IMR-90 (cell line): ENCODE measurements at regions not wholly inside any gene's neighbourhood (a gene's known extent, or its start where the extent isn't known, plus 50 kb on each side); places are given as distances from the start of the nearest gene placed in this dataset.

ENCODE experiments used
- ATAC-seq: fragments of 200-7000 bp; cut with Tn5 transposase; 2 replicates; pipeline ENCODE4 v1.9.1; 2020; ENCODE audit warnings: low read depth, mild to moderate bottlenecking, moderate library complexity
- BruUV-seq: library from RNA; stranded (reverse); fragments of 400-500 nt; replicated peaks from 2 replicates; lab custom pipeline; 2021; lab: Mats Ljungman, UMichigan
- CTCF ChIA-PET: fragments of 300-600 bp; formaldehyde crosslinking; extraction: SDS; loops from one replicate; lab custom pipeline; 2021; ENCODE audit warnings: antibody characterized with exemption; lab: Yijun Ruan, JAX
- POLR2A ChIA-PET: fragments of 300-600 bp; sonication (Branson Sonifier 250); formaldehyde crosslinking; loops from one replicate; lab custom pipeline; 2022; ENCODE audit warnings: antibody characterized with exemption; ENCODE audit not compliant: unreplicated experiment; lab: Charles Lee
- DNase-seq: peaks from one replicate; pipeline ENCODE4 v3.0.0; 2013
- H2AFZ ChIP-seq: replicated peaks from 2 replicates; pipeline ENCODE3; 2013; ENCODE audit warnings: low read length, mild to moderate bottlenecking; ENCODE audit not compliant: poor library complexity
- H2AK5ac ChIP-seq: 2 replicates; pipeline ENCODE4 v1.6.1; 2013; ENCODE audit warnings: low read depth, low read length, inconsistent platforms
- H2AK9ac ChIP-seq: replicated peaks from 2 replicates; pipeline ENCODE3; 2013; ENCODE audit warnings: mild to moderate bottlenecking, low read depth, low read length, moderate library complexity; ENCODE audit not compliant: poor library complexity
- H2BK120ac ChIP-seq: 2 replicates; pipeline ENCODE4 v1.6.1; 2013; ENCODE audit warnings: low read depth, low read length, inconsistent platforms
- H2BK15ac ChIP-seq: 3 replicates; pipeline ENCODE4 v1.6.1; 2013; ENCODE audit warnings: low read depth, low read length, inconsistent platforms
- H2BK20ac ChIP-seq: 2 replicates; pipeline ENCODE4 v1.6.1; 2013; ENCODE audit warnings: low read depth, mild to moderate bottlenecking, inconsistent platforms, low read length, moderate library complexity
- H2BK5ac ChIP-seq: 2 replicates; pipeline ENCODE4 v1.6.1; 2013; ENCODE audit warnings: mild to moderate bottlenecking, low read depth, low read length, inconsistent platforms; ENCODE audit not compliant: poor library complexity, severe bottlenecking
- H3K14ac ChIP-seq: replicated peaks from 2 replicates; pipeline ENCODE4 v1.6.1; 2013; ENCODE audit warnings: low read depth, low read length, inconsistent platforms
- H3K18ac ChIP-seq: 2 replicates; pipeline ENCODE4 v1.6.1; 2013; ENCODE audit warnings: low read depth, low read length, control low read depth
- H3K23ac ChIP-seq: 2 replicates; pipeline ENCODE4 v1.6.1; 2013; ENCODE audit warnings: low read depth, low read length, inconsistent platforms
- H3K27ac ChIP-seq: 2 replicates; pipeline ENCODE4 v1.5.1; 2013; ENCODE audit warnings: mild to moderate bottlenecking, control low read depth, low read length; ENCODE audit not compliant: insufficient read depth
- H3K27me3 ChIP-seq: 2 replicates; pipeline ENCODE4 v1.6.1; 2013; ENCODE audit warnings: low read length; ENCODE audit not compliant: control insufficient read depth, insufficient read depth
- H3K36me3 ChIP-seq: 2 replicates; pipeline ENCODE4 v1.6.1; 2013; ENCODE audit warnings: low read length, mixed read lengths; ENCODE audit not compliant: control insufficient read depth, insufficient read depth
- H3K4ac ChIP-seq: 2 replicates; pipeline ENCODE4 v1.6.1; 2013; ENCODE audit warnings: low read depth, low read length, inconsistent platforms
- H3K4me1 ChIP-seq: 2 replicates; pipeline ENCODE4 v1.6.1; 2013; ENCODE audit warnings: low read length, mixed read lengths; ENCODE audit not compliant: control insufficient read depth, insufficient read depth
- H3K4me2 ChIP-seq: 2 replicates; pipeline ENCODE4 v1.6.1; 2013; ENCODE audit warnings: low read depth, mild to moderate bottlenecking, control low read depth, low read length, moderate library complexity
- H3K4me3 ChIP-seq: 2 replicates; pipeline ENCODE4 v1.5.1; 2013; ENCODE audit warnings: low read depth, mild to moderate bottlenecking, control low read depth, low read length, moderate library complexity; ENCODE audit not compliant: insufficient read depth
- H3K56ac ChIP-seq: 2 replicates; pipeline ENCODE4 v1.6.1; 2013; ENCODE audit warnings: low read length, inconsistent platforms; ENCODE audit not compliant: insufficient read depth; ENCODE audit errors: extremely low read depth
- H3K79me1 ChIP-seq, 2 experiments: 2 replicates each; pipeline ENCODE4 v1.6.1; 2013; ENCODE audit warnings: low read length in 2 of 2, inconsistent platforms in 1 of 2, low read depth in 1 of 2
- H3K9ac ChIP-seq: 2 replicates; pipeline ENCODE4 v1.6.1; 2013; ENCODE audit warnings: low read depth, low read length, control low read depth
- H3K9me1 ChIP-seq: 2 replicates; pipeline ENCODE4 v1.6.1; 2013; ENCODE audit warnings: low read length, inconsistent platforms; ENCODE audit not compliant: insufficient read depth
- H3K9me3 ChIP-seq: 2 replicates; pipeline ENCODE4 v1.6.1; 2013; ENCODE audit warnings: low read length; ENCODE audit not compliant: control insufficient read depth, insufficient read depth
- H4K20me1 ChIP-seq: 2 replicates; pipeline ENCODE4 v1.6.1; 2013; ENCODE audit warnings: low read length, inconsistent platforms; ENCODE audit not compliant: insufficient read depth
- H4K5ac ChIP-seq: 2 replicates; pipeline ENCODE4 v1.6.1; 2013; ENCODE audit warnings: mild to moderate bottlenecking, low read depth, low read length, control low read depth
- H4K8ac ChIP-seq, 2 experiments: 2 replicates each; pipeline ENCODE4 v1.6.1; 2013; ENCODE audit warnings: low read depth in 2 of 2, low read length in 2 of 2, control low read depth in 1 of 2, inconsistent platforms in 1 of 2
- H4K91ac ChIP-seq: 2 replicates; pipeline ENCODE4 v1.6.1; 2013; ENCODE audit warnings: low read depth, low read length, inconsistent platforms; ENCODE audit not compliant: insufficient read depth
- RCOR1 ChIP-seq: IDR thresholded peaks from 2 replicates; pipeline ENCODE4 v1.6.1; 2012; ENCODE audit warnings: mild to moderate bottlenecking, low read length, improper control_type of control experiment; ENCODE audit not compliant: insufficient replicate concordance
- WGBS, 2 experiments: methylation state at CpG; one replicate each; pipeline versions ENCODE4 v1.1.5 to v1.1.7; 2013; ENCODE audit warnings: missing lambda C conversion rate in 2 of 2; ENCODE audit not compliant: insufficient read length in 1 of 2; ENCODE audit errors: extremely low coverage in 2 of 2; 5-methylcytosine and 5-hydroxymethylcytosine counted together
- dilution Hi-C: fragments of 300-500 bp; cut with HindIII; formaldehyde crosslinking; loops from one replicate; pipeline ENCODE4 v1.14.3; 2018; ENCODE audit warnings: low sequenced_read_pairs; ENCODE audit not compliant: unreplicated experiment
- in situ Hi-C: fragments of 300-500 bp; cut with MboI; formaldehyde crosslinking; loops from 3 replicates; pipeline ENCODE4 v1.14.3; 2019; ENCODE audit warnings: low sequenced_read_pairs, inconsistent platforms, mixed read lengths
- intact Hi-C: fragments of 100-400 bp; cut with micrococcal nuclease; formaldehyde crosslinking; loops from 2 replicates; pipeline ENCODE4 v1.10.0; 2022

DNA sequence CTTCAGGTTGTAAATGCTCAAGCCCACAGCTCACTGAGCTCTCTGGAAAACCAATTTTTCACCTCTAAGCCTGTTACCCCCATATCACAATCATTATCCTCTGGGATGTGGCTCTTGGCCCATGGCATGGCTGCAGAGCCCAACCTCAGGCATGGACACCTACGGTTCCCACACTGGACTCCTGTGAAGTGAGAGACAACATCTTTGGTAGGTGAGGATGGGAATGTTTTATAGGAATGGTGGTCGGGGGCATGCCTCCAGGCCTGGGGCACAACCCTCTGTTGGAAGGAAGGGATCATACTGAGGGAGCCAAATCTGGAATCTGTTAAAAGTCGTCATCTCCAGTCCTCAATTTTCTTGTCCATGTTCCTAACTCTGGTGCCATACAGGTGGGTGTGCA lies 179.1 kb downstream of the FOXD2 start:
- no peak overlapping the region for H3K9ac ChIP-seq
- no peak overlapping the region for H3K18ac ChIP-seq
- no peak overlapping the region for H3K14ac ChIP-seq
- H3K4me1 ChIP-seq = no peaks in the 10 kb centered on the region
- H3K9me1 ChIP-seq = no peaks in the 10 kb centered on the region
- H4K8ac ChIP-seq = no peak overlapping the region
- BruUV-seq = no TSS peak
- ChIA-PET POLR2A (no interaction called here), CTCF (no interaction called here)
- no peak overlapping the region for H2AFZ ChIP-seq
- H4K91ac ChIP-seq = no peak overlapping the region
- no peak overlapping the region for H2BK20ac ChIP-seq
- no peaks in the 10 kb centered on the region for H3K27me3 ChIP-seq
- no peak for TF ChIP-seq RCOR1
- no peaks in the 10 kb centered on the region for H3K79me1 ChIP-seq
- in situ Hi-C loops (no loop called here), dilution Hi-C loops (no loop called here), intact Hi-C loops (no loop called here)
- H2BK5ac ChIP-seq = no peak overlapping the region
- WGBS, 2 experiments = no CpG with 5 or more reads among the region's 3 CpGs
- no peak overlapping the region for H3K56ac ChIP-seq
- H3K27ac ChIP-seq = no peak overlapping the region
- no peak for DNase-seq
- H3K4me2 ChIP-seq = no peak overlapping the region
- H2AK9ac ChIP-seq = no peak overlapping the region
- no peak overlapping the region for H2BK120ac ChIP-seq
- no peak overlapping the region for H2AK5ac ChIP-seq
- no peak overlapping the region for H3K4me3 ChIP-seq
- H3K23ac ChIP-seq = no peak overlapping the region
- H4K5ac ChIP-seq = no peak overlapping the region
- H2BK15ac ChIP-seq = no peak overlapping the region
- no peaks in the 10 kb centered on the region for H3K36me3 ChIP-seq
- H3K4ac ChIP-seq = no peak overlapping the region
- ATAC-seq = no peak
- H3K9me3 ChIP-seq = no peaks in the 10 kb centered on the region
- no peaks in the 10 kb centered on the region for H4K20me1 ChIP-seq
